ENCODE measurements at regions not wholly inside any gene's neighbourhood (a gene's known extent, or its start where the extent isn't known, plus 50 kb on each side); places are given as distances from the start of the nearest gene placed in this dataset.

GRCh38 chr3:64891021-64891420 lies 203.2 kb upstream of the ADAMTS9 start:
- intact Hi-C loops (cut with DNase I) = no loop called here

GRCh38 chr3:64890466-64890865 lies 202.7 kb upstream of the ADAMTS9 start:
- WGBS, 3 donors = 62 to 75% (median 62%) methylated on average over 2 of the region's 2 CpGs
- TF ChIP-seq, protein P1, sequence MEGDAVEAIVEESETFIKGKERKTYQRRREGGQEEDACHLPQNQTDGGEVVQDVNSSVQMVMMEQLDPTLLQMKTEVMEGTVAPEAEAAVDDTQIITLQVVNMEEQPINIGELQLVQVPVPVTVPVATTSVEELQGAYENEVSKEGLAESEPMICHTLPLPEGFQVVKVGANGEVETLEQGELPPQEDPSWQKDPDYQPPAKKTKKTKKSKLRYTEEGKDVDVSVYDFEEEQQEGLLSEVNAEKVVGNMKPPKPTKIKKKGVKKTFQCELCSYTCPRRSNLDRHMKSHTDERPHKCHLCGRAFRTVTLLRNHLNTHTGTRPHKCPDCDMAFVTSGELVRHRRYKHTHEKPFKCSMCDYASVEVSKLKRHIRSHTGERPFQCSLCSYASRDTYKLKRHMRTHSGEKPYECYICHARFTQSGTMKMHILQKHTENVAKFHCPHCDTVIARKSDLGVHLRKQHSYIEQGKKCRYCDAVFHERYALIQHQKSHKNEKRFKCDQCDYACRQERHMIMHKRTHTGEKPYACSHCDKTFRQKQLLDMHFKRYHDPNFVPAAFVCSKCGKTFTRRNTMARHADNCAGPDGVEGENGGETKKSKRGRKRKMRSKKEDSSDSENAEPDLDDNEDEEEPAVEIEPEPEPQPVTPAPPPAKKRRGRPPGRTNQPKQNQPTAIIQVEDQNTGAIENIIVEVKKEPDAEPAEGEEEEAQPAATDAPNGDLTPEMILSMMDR (IDR thresholded peaks at IDR 0.05) = no peak
- Histone ChIP-seq H3K9me3 (no peaks in the 10 kb centered on the region), H3K4me1 (no peaks in the 10 kb centered on the region), H3K36me3 (ENCODE audit: insufficient read depth in 1 of 2, low read depth in 1 of 2) (no peaks in the 10 kb centered on the region), H3K27me3 (ENCODE audit: insufficient read depth in 3 of 3, low read length in 2 of 3) (no peaks in the 10 kb centered on the region), H3K27ac (no peak overlapping the region), H3K4me3 (no peak overlapping the region)
- no peak for DNase-seq
- intact Hi-C loops (cut with DNase I) = no loop called here
- no peak for ATAC-seq

More at GRCh38 chr3:64891021-64891420, 203.2 kb upstream of the ADAMTS9 start:
- Histone ChIP-seq H3K4me3 (no peak overlapping the region), H3K9me3 (no peaks in the 10 kb centered on the region), H3K27me3 (ENCODE audit: insufficient read depth in 3 of 3, low read length in 2 of 3) (no peaks in the 10 kb centered on the region), H3K4me1 (no peaks in the 10 kb centered on the region), H3K27ac (no peak overlapping the region), H3K36me3 (ENCODE audit: insufficient read depth in 1 of 2, low read depth in 1 of 2) (no peaks in the 10 kb centered on the region)
- ATAC-seq (no peak), DNase-seq (no peak)
- WGBS, 3 donors = 83 to 100% (median 91%) methylated on average over 1 to 2 of the region's 2 CpGs
- TF ChIP-seq, protein P1 (IDR thresholded peaks at IDR 0.05) = no peak

DNA sequence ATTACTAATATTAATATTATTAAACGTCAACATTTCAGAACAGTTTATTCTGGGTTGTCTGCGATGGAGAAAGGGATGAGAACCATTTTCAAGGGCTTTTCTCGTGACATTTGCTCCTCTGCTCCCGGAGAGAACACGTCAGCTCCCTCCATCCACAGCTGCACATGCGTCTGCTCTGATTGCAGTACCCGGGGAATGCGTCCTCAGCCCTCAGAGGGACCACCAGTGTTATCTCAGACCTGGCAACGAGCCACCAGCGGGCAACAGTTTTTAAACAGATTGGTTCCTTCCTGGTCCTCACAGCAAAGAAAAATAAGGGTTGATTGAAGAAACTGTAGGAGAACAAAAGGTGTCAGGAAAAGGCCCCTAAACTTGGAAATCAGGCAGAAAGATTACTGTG lies 202.2 kb upstream of the ADAMTS9 start:
- Histone ChIP-seq H3K4me1 (peaks cover under 1% of the 10 kb centered on the region), H3K27me3 (ENCODE audit: insufficient read depth in 3 of 3, low read length in 2 of 3) (no peaks in the 10 kb centered on the region), H3K36me3 (ENCODE audit: insufficient read depth in 1 of 2, low read depth in 1 of 2) (no peaks in the 10 kb centered on the region), H3K9me3 (no peaks in the 10 kb centered on the region), H3K27ac (peak overlapping the region; percentile 39), H3K4me3 (no peak overlapping the region)
- intact Hi-C loops (cut with DNase I) = no loop called here
- 33 to 47% (median 42%) methylated on average over 10 of the region's 10 CpGs for WGBS, 3 donors
- TF ChIP-seq, protein P1 (IDR thresholded peaks at IDR 0.05) = no peak
- DNase-seq (peak; percentile 28 to 59), ATAC-seq (no peak)

GRCh38 chr3:64888840-64889392 lies 201.1 kb upstream of the ADAMTS9 start:
- H3K36me3 ChIP-seq (ENCODE audit: insufficient read depth in 1 of 2, low read depth in 1 of 2) = no peaks in the 10 kb centered on the region
- peaks cover 9% of the 10 kb centered on the region for H3K4me1 ChIP-seq
- H3K9me3 ChIP-seq = no peaks in the 10 kb centered on the region
- no peak overlapping the region for H3K4me3 ChIP-seq
- no peak for DNase-seq
- peak overlapping the region; percentile 39 for H3K27ac ChIP-seq
- WGBS, 3 donors = 76 to 92% (median 81%) methylated on average over 3 of the region's 3 CpGs
- intact Hi-C loops (cut with DNase I) = no loop called here
- ATAC-seq = no peak
- TF ChIP-seq, protein P1 (IDR thresholded peaks at IDR 0.05) = no peak
- no peaks in the 10 kb centered on the region for H3K27me3 ChIP-seq (ENCODE audit: insufficient read depth in 3 of 3, low read length in 2 of 3)

- Histone ChIP-seq H3K27ac (no peak overlapping the region), H3K4me3 (no peak overlapping the region), H3K9me3 (no peaks in the 10 kb centered on the region), H3K27me3 (ENCODE audit: insufficient read depth in 3 of 3, low read length in 2 of 3) (no peaks in the 10 kb centered on the region), H3K4me1 (peaks cover 9% of the 10 kb centered on the region), H3K36me3 (ENCODE audit: insufficient read depth in 1 of 2, low read depth in 1 of 2) (no peaks in the 10 kb centered on the region)
- TF ChIP-seq, protein P1 (IDR thresholded peaks at IDR 0.05) = no peak
- ATAC-seq = no peak
- no peak for DNase-seq
- 79 to 85% (median 84%) methylated on average over 1 of the region's 1 CpG for WGBS, 3 donors
- intact Hi-C loops (cut with DNase I) = no loop called here
These were observed 200.4 kb upstream of the ADAMTS9 start for GRCh38 chr3:64888165-64888564.
